Bronchial epithelial cell (primary cell): ENCODE measurements at regions not wholly inside any gene's neighbourhood (a gene's known extent, or its start where the extent isn't known, plus 50 kb on each side); places are given as distances from the start of the nearest gene placed in this dataset.
"Not testable (repeated sequence)": the region's sequence is repeated elsewhere in the genome, so short reads cannot be mapped to it uniquely, and the experiment has no call there.

Experiments used
- DNase-seq: peaks from one replicate; pipeline ENCODE4 v3.0.0-alpha.2; 2010; ENCODE audit warnings: low read depth
- FAIRE-seq: peaks from 2 replicates; lab custom pipeline; 2011; peaks lifted over from hg19 to GRCh38; lab: Jason Lieb, UNC
- H3K27me3 ChIP-seq: 2 replicates; pipeline ENCODE4 v1.5.1; 2011; ENCODE audit warnings: low read length; ENCODE audit not compliant: control insufficient read depth, insufficient read depth
- H3K36me3 ChIP-seq: 2 replicates; pipeline ENCODE4 v1.5.1; 2011; ENCODE audit warnings: low read length; ENCODE audit not compliant: control insufficient read depth, insufficient read depth
- H3K4me3 ChIP-seq: 2 replicates; pipeline ENCODE4 v1.5.1; 2011; ENCODE audit warnings: mild to moderate bottlenecking, low read depth, low read length, control low read depth
- CTCF ChIP-seq: IDR thresholded peaks from 2 replicates; pipeline ENCODE4 v1.5.1; 2011; ENCODE audit warnings: mild to moderate bottlenecking, moderate library complexity, low read length, control low read depth, inconsistent platforms; ENCODE audit not compliant: insufficient read depth, severe bottlenecking

- Histone ChIP-seq H3K4me3 (no peak overlapping the region), H3K27me3 (no peaks in the 10 kb centered on the region), H3K36me3 (no peaks in the 10 kb centered on the region)
- DNase-seq: no peak
- TF ChIP-seq CTCF: no peak
- no peak for FAIRE-seq
Measured at GRCh38 chr17:31647661-31648060, 211.4 kb downstream of the COPRS start.

- FAIRE-seq (no peak), DNase-seq (no peak)
- TF ChIP-seq CTCF: no peak
- H3K27me3 ChIP-seq: no peaks in the 10 kb centered on the region
- no peaks in the 10 kb centered on the region for H3K36me3 ChIP-seq
- no peak overlapping the region for H3K4me3 ChIP-seq
Measured at GRCh38 chr17:31646642-31647041, 212.4 kb downstream of the COPRS start.

- no peak for DNase-seq
- no peaks in the 10 kb centered on the region for H3K36me3 ChIP-seq
- FAIRE-seq: no peak
- no peak for TF ChIP-seq CTCF
- H3K27me3 ChIP-seq: no peaks in the 10 kb centered on the region
- no peak overlapping the region for H3K4me3 ChIP-seq
Measured at GRCh38 chr17:31645351-31645750, 213.7 kb downstream of the COPRS start.

GRCh38 chr17:31631766-31632165 lies 227.3 kb downstream of the COPRS start:
- no peak overlapping the region for H3K4me3 ChIP-seq
- FAIRE-seq (no peak), DNase-seq (no peak)
- no peaks in the 10 kb centered on the region for H3K36me3 ChIP-seq
- H3K27me3 ChIP-seq: no peaks in the 10 kb centered on the region
- TF ChIP-seq CTCF: no peak

GRCh38 chr17:31630866-31631265 lies 228.2 kb downstream of the COPRS start:
- not testable (repeated sequence) for H3K27me3 ChIP-seq, H3K4me3 ChIP-seq, H3K36me3 ChIP-seq, FAIRE-seq, DNase-seq

GRCh38 chr17:31629696-31630470 lies 229.2 kb downstream of the COPRS start:
- H3K36me3 ChIP-seq: no peaks in the 10 kb centered on the region
- no peak for FAIRE-seq
- DNase-seq: no peak

More at GRCh38 chr17:31629696-31630470, 229.2 kb downstream of the COPRS start:
- no peak overlapping the region for H3K4me3 ChIP-seq
- no peaks in the 10 kb centered on the region for H3K27me3 ChIP-seq
- no peak for TF ChIP-seq CTCF
